ENCODE measurements at regions not wholly inside any gene's neighbourhood (a gene's known extent, or its start where the extent isn't known, plus 50 kb on each side); places are given as distances from the start of the nearest gene placed in this dataset.
"Not testable (repeated sequence)": the region's sequence is repeated elsewhere in the genome, so short reads cannot be mapped to it uniquely, and the experiment has no call there.

DNA sequence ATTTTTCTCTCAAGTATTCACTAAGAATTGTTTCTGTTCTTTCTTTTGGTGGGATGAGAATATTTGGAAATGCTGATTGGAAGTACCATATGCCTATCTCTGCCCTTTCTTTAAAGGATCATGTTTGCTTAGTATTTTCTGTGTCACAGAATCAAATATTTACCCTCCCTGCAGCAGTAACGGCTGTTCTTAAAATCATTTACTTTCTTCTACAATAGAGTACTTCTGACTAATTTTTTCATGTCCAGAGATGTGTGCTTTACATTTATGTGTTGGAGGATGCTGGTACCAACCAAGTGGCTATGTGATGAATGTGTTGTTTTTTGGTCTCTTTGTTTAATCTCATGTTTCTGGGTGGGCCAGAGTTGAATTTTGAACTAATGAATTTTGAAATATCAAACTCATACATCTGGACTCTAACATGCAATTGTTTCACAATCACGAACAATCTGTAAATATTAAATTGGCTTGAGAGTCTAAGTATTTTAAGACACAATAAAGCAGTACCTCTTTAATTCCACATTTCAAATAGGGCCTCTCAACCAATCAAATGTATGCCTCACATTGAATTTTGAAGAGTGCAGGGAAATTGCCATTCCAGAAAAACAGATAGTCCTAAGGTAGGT, 59.4 kb upstream of the ARSJ start:
- TF ChIP-seq POLR2A (IDR thresholded peaks at IDR 0.05) (no peak), EP300 (IDR thresholded peaks at IDR 0.05) (no peak)
- TF ChIP-seq, protein P1, sequence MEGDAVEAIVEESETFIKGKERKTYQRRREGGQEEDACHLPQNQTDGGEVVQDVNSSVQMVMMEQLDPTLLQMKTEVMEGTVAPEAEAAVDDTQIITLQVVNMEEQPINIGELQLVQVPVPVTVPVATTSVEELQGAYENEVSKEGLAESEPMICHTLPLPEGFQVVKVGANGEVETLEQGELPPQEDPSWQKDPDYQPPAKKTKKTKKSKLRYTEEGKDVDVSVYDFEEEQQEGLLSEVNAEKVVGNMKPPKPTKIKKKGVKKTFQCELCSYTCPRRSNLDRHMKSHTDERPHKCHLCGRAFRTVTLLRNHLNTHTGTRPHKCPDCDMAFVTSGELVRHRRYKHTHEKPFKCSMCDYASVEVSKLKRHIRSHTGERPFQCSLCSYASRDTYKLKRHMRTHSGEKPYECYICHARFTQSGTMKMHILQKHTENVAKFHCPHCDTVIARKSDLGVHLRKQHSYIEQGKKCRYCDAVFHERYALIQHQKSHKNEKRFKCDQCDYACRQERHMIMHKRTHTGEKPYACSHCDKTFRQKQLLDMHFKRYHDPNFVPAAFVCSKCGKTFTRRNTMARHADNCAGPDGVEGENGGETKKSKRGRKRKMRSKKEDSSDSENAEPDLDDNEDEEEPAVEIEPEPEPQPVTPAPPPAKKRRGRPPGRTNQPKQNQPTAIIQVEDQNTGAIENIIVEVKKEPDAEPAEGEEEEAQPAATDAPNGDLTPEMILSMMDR (IDR thresholded peaks at IDR 0.05) = no peak

DNA sequence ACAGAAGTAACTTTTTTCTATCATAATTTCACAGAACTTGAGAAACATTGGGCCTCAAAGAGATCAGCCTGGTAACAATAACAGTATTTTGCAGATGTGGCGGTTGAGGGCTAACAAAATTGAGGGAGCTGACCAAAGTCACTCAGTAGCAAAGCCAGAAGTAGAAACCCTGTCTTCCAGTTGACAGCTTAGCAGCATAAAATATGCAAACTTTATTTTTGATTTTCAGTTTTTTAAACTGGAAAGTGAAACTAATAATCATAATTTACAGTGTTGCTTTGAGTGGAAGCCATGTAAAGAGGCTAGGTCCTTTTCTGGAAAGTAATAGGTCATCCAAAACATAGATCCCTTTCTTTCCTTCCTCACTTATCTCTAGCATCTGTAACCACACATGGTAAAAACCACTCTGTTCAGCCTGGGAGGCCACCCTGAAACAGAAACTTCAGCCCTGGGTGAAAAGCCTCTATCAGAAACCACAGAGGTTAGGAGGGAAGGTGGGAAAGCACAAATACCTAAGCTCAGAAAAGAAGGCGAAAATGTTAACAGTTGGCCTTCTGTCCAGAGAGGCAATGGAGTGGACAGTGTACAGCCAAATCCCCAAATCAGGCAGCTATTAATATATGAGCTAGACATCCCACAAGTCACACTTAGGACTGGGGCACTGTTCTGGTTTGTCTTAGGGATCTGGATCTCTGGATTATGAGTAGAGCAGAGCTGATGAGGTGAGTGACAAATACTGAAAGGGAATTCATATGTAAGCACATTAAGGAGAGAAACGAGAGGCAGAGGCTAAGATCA, 61.1 kb upstream of the ARSJ start:
- DNase-seq = no peak
- intact Hi-C loops (cut with DNase I) = no loop called here
- no peak overlapping the region for H3K27ac ChIP-seq
- H3K36me3 ChIP-seq = no peaks in the 10 kb centered on the region
- H3K27me3 ChIP-seq = no peaks in the 10 kb centered on the region
- no peak for TF ChIP-seq POLR2A (IDR thresholded peaks at IDR 0.05)
- TF ChIP-seq EP300 (IDR thresholded peaks at IDR 0.05) = no peak
- TF ChIP-seq, protein P1 (IDR thresholded peaks at IDR 0.05) = no peak
- no peak overlapping the region for H3K4me3 ChIP-seq
- 58 to 60% (median 58%) methylated on average over 3 of the region's 3 CpGs for WGBS, 3 donors
- no peaks in the 10 kb centered on the region for H3K9me3 ChIP-seq
- H3K4me1 ChIP-seq (ENCODE audit: insufficient read depth) = no peaks in the 10 kb centered on the region

More for the DNA sequence above, 59.4 kb upstream of the ARSJ start:
- intact Hi-C loops (cut with DNase I) = no loop called here
- Histone ChIP-seq H3K4me3 (no peak overlapping the region), H3K36me3 (no peaks in the 10 kb centered on the region), H3K4me1 (ENCODE audit: insufficient read depth) (no peaks in the 10 kb centered on the region), H3K27ac (no peak overlapping the region), H3K9me3 (no peaks in the 10 kb centered on the region), H3K27me3 (no peaks in the 10 kb centered on the region)
- no peak for DNase-seq
- WGBS, 3 donors = 48 to 66% (median 49%) methylated on average over 2 of the region's 2 CpGs

DNA sequence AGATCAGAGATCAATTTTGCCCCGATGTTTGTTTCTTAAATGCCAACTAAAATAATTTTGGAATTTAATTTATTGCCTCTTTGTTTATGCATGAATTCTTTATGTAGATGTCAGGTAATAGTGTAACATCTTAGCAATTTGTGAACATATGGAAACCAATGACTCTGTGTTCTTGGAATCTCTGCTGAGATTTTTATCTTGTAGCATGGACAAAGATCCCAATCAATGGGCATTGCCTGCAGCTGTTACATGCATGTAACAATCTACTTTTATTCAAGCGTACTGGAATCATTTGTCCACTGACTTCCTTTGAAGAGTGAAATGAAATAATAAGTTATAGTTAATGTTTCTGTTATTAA, 61.6 kb upstream of the ARSJ start:
- Histone ChIP-seq H3K4me3 (no peak overlapping the region), H3K4me1 (ENCODE audit: insufficient read depth) (no peaks in the 10 kb centered on the region), H3K27me3 (no peaks in the 10 kb centered on the region), H3K27ac (no peak overlapping the region), H3K36me3 (no peaks in the 10 kb centered on the region), H3K9me3 (no peaks in the 10 kb centered on the region)
- intact Hi-C loops (cut with DNase I) = no loop called here
- TF ChIP-seq POLR2A (IDR thresholded peaks at IDR 0.05) = no peak
- TF ChIP-seq, protein P1 (IDR thresholded peaks at IDR 0.05) = no peak
- no peak for DNase-seq
- 84 to 92% (median 89%) methylated on average over 2 of the region's 2 CpGs for WGBS, 3 donors

DNA sequence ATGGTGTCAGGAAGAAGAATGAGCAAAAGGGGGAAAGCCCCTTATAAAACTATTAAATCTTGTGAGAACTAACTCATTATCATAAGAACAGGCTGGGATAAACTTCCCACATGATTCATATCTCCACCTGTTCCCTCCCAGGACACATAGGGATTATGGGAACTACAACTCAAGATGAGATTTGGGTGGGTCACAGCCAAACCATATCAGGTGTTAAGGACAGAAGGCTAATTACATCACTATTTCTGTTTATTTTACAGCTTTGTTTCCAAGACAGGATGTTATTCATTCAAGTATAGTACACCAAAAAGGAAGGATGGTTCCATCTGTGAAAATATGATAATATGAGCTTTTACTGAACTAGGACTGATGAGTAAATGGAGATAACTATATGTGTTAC, 63.7 kb upstream of the ARSJ start:
- no peaks in the 10 kb centered on the region for H3K9me3 ChIP-seq
- intact Hi-C loops (cut with DNase I) = no loop called here
- no peaks in the 10 kb centered on the region for H3K4me1 ChIP-seq (ENCODE audit: insufficient read depth)
- no peak for DNase-seq
- TF ChIP-seq EP300 (IDR thresholded peaks at IDR 0.05) = no peak
- no peak for TF ChIP-seq POLR2A (IDR thresholded peaks at IDR 0.05)
- TF ChIP-seq, protein P1 (IDR thresholded peaks at IDR 0.05) = no peak
- no peak overlapping the region for H3K27ac ChIP-seq
- no peaks in the 10 kb centered on the region for H3K27me3 ChIP-seq
- no peak overlapping the region for H3K4me3 ChIP-seq
- no peaks in the 10 kb centered on the region for H3K36me3 ChIP-seq

DNA sequence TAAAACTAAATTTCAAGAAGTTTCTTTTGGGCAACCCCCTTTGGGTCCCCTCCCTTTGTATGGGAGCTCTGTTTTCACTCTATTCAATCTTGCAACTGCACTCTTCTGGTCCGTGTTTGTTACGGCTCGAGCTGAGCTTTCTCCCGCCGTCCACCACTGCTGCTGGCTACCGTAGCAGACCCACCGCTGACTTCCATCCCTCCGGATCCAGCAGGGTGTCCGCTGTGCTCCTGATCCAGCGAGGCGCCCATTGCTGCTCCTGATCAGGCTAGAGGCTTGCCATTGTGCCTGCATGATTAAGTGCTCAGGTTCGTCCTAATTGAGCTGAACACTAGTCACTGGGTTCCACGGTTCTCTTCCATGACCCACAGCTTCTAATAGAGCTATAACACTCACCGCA, 64.9 kb upstream of the ARSJ start:
- H3K4me3 ChIP-seq; DNase-seq; H3K27ac ChIP-seq; H3K27me3 ChIP-seq; H3K36me3 ChIP-seq; H3K4me1 ChIP-seq (ENCODE audit: insufficient read depth); H3K9me3 ChIP-seq; intact Hi-C loops (cut with DNase I): not testable (repeated sequence)
- WGBS, 3 donors = 93 to 94% (median 94%) methylated on average over 14 of the region's 14 CpGs

Data from ovary (tissue), 7 donors.